Inflammatory macrophage treated with lipopolysaccharide for 1 hour (primary cell): ENCODE measurements at regions not wholly inside any gene's neighbourhood (a gene's known extent, or its start where the extent isn't known, plus 50 kb on each side); places are given as distances from the start of the nearest gene placed in this dataset.
A peak's percentile ranks its signal among the peaks of the same experiment; 100 is the strongest.
"Not testable (repeated sequence)": the region's sequence is repeated elsewhere in the genome, so short reads cannot be mapped to it uniquely, and the experiment has no call there.

Experiments
- DNase-seq, 2 donors: peaks; one replicate each; pipeline ENCODE4 v3.0.0-alpha.2; 2020 to 2022

DNA sequence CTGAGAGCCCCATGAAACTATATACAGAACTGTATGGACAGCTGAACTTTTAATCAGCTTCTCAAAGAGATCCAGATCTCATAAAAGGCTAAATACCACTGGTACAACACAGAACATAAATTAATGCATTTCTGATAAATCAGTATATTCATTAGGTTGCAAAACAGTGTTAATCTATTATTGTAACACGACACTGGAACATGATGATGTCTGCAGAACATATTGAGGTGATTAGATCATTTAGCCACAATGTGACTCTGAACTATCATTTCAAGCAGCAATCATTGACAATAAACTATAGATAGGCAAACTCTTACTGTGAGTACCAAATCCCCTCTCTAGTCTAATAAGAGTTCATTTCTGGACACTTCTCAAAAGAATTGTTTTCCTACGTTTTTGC, 50.3 kb downstream of the GASK1B start:
- no peak for DNase-seq

DNA sequence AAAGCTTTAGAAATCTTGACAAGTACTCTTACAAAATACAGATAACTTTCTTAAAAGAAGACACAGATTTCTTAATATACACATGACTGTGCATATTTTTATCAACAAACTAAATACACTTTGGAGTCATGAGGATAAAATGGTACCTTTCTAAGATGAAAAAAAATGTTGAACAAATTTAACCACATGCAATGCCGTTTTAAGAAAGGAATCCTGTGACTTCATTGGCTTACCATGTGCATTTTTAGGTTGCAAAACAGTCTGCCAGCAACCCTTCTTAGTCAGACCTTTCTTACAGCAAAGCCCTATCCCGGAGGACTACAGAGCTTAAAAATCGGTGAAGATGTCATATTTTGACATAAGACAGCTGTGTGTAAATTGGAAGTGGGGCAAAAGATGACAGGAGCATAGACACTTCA, 51.7 kb downstream of the GASK1B start:
- DNase-seq: peak; percentile 80 to 89

GRCh38 chr4:158120645-158121151, 52.1 kb downstream of the GASK1B start:
- DNase-seq: not testable (repeated sequence)

DNA sequence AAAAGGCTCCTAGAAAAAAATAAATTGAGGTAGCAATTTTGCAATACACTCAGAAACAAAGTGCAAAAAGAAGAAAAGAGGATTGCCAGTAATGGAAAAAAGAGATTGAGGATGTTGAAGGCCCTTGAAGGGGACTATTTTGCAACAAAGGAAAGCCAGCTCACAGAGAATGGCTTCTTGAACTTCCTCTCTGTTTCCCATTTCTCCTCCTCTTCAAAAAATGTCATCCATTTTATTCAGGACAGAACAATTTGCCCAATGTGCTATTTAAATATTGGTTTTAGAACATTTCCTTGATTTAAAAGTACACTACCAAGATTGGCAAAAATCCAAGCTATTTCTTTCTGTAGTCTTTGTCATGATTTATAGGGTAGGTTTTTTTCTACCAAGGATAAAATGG, 60.2 kb downstream of the GASK1B start:
- peak; percentile 66 to 73 for DNase-seq

GRCh38 chr4:158111241-158111640, 61.6 kb downstream of the GASK1B start:
- DNase-seq: no peak

DNA sequence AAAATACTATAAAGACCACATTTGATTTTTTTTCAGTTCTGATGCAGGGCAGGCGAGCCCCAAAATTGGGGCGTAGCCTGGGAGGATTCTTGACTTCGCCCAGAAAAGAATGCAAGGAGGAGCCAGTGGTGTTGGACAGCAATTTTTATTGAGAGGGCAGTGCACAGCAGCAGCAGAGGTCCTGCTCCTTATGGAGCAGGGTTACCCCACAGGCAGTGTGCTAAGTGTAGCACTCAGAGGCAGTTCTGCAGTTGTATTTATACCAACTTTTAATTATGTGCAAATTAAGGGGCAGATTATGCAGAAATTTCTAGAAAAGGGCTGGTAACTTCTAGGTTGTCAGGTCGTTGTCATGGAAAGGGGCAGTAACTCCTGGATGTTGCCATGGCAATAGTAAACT, 69.9 kb downstream of the GASK1B start:
- no peak for DNase-seq

DNA sequence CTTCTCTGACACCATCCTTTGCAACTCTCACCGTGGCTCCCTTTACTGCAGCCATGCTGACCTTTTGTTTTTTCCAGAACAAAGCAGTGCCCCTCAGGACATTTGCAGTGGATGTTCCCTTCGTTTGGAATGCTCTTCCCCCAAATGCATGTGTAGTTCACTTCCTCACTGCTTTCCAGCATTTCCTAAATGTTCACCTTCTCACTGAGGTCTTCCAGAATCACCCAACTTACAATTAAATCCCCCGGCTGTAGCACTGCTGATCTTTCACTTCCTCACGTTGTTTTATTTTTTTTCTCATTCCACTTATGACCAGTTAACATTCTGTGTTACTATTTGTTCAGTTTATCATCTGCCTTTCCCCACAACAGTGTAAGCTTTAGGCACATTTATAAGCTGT, 73.1 kb downstream of the GASK1B start:
- DNase-seq: no peak

DNA sequence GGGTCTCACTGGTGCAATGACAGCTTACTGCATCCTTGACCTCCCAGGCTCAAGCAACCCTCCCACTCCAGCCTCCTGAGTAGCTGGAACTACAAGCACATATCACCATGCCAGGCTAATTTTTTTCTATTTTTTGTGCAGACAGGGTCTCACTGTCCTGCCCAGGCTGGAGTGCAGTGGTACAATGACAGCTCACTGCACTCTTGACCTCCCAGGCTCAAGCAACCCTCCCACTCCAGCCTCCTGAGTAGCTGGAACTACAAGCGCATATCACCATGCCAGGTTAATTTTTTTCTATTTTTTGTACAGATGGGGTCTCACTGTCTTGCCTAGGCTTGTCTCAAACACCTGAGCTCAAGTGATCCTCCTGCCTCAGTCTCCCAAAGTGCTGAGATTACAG, 74.0 kb downstream of the GASK1B start:
- DNase-seq: no peak

GRCh38 chr4:158094413-158095134, 78.3 kb downstream of the GASK1B start:
- no peak for DNase-seq

DNA sequence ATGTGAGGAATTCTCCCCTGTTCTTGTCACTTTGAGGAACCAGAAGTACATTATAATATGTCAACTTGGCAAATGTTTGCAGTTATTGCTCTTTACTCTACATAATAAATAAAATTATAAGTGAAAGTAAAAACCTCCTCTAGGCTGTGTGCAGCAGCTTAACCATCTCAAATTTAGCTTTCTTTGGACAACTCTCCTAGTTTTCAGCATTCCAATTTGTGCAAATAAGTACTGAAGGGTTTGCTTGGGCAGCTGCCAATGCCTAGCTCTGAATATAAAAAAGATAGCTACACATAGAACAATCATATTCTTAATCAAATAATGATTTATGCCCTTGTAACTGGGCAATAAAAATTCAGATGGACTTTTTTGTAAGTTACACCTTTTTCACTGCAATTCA, 82.5 kb downstream of the GASK1B start:
- DNase-seq: no peak

DNA sequence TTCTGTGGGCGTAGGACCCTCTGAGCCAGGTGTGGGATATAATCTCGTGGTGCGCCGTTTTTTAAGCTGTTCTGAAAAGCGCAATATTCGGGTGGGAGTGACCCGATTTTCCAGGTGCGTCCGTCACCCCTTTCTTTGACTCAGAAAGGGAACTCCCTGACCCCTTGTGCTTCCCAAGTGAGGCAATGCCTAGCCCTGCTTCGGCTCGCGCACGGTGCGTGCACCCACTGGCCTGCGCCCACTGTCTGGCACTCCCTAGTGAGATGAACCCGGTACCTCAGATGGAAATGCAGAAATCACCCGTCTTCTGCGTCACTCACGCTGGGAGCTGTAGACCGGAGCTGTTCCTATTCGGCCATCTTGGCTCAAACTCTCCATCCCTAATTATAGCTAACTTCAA, 82.9 kb downstream of the GASK1B start:
- DNase-seq: not testable (repeated sequence)

- DNase-seq: no peak
These were observed 92.5 kb downstream of the GASK1B start for GRCh38 chr4:158080354-158080753.

GRCh38 chr4:158079661-158080060, 93.2 kb downstream of the GASK1B start:
- no peak for DNase-seq

DNA sequence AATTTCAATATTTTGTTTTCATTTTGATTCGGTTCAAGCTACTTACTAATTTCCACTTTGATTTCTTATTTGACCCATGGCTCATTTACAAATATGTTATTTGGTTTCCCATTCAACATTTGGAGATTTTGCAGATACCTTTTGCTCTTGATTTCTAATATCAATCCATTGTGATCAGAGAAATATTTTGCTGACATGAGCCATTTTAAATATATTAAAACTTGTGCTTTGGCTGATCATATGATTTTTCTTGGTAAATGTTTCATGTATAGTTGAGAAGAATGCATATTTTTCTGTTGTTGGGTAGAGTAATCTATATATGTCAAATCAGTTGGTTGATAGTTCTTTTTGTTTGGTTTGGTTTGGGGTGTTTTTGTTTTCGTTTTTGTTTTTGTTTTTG, 95.0 kb downstream of the GASK1B start:
- no peak for DNase-seq

- no peak for DNase-seq
These were observed 98.0 kb downstream of the GASK1B start for GRCh38 chr4:158074851-158075250.

- DNase-seq: no peak
These were observed 100.9 kb downstream of the GASK1B start for GRCh38 chr4:158071931-158072330.

- DNase-seq: no peak
These were observed 104.8 kb downstream of the GASK1B start for GRCh38 chr4:158068068-158068467.

GRCh38 chr4:158067646-158068045, 105.2 kb downstream of the GASK1B start:
- DNase-seq: no peak

- DNase-seq: no peak
These were observed 107.2 kb downstream of the GASK1B start for GRCh38 chr4:158065603-158066002.

GRCh38 chr4:158065176-158065575, 107.6 kb downstream of the GASK1B start:
- no peak for DNase-seq

- DNase-seq: no peak
These were observed 116.1 kb downstream of the GASK1B start for GRCh38 chr4:158056689-158057245.

GRCh38 chr4:158055668-158056067, 117.2 kb downstream of the GASK1B start:
- no peak for DNase-seq

DNA sequence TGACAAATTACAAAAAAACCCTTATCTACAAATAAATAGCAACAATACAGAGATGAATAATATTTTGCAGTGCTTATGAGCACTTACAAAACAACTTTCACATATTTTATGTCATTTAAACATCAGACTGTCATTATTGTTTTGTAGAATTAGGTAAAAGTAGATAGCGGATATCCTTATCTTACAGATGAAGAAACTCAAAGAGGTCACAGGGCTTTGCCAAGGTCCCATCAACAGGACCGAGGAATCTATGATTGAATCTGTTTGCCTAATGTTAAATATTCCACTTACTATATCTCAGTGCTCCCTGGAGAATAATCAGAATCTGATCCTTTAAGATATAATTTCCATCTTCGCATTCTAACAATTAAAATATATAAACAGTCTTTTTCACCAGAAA, 119.0 kb downstream of the GASK1B start:
- DNase-seq: no peak

GRCh38 chr4:158053086-158053485, 119.7 kb downstream of the GASK1B start:
- DNase-seq: no peak
